KMS-11 (cell line): ENCODE measurements at regions not wholly inside any gene's neighbourhood (a gene's known extent, or its start where the extent isn't known, plus 50 kb on each side); places are given as distances from the start of the nearest gene placed in this dataset.

Experiments
- H2AFZ ChIP-seq: fragments of 200-600 bp; sonication (generic); 2 replicates; pipeline ENCODE4 v1.6.1; 2016; ENCODE audit warnings: antibody characterized with exemption, mixed run types, low read depth
- H3K27ac ChIP-seq: fragments of 200-600 bp; sonication (generic); 2 replicates; pipeline ENCODE4 v1.6.1; 2016; ENCODE audit warnings: mild to moderate bottlenecking, mixed run types
- H3K27me3 ChIP-seq: fragments of 200-600 bp; sonication (generic); 2 replicates; pipeline ENCODE4 v1.6.1; 2017; ENCODE audit warnings: mild to moderate bottlenecking, low read depth, mixed run types, moderate library complexity; ENCODE audit not compliant: insufficient read depth
- H3K36me3 ChIP-seq: fragments of 200-600 bp; sonication (generic); 2 replicates; pipeline ENCODE4 v1.6.1; 2017; ENCODE audit warnings: mild to moderate bottlenecking, mixed run types; ENCODE audit not compliant: insufficient read depth
- H3K4me1 ChIP-seq: fragments of 200-600 bp; sonication (generic); 2 replicates; pipeline ENCODE4 v1.6.1; 2016; ENCODE audit warnings: mild to moderate bottlenecking, low read depth, mixed run types; ENCODE audit not compliant: poor library complexity, severe bottlenecking
- H3K4me2 ChIP-seq: fragments of 200-600 bp; sonication (generic); 2 replicates; pipeline ENCODE4 v1.7.0; 2016; ENCODE audit warnings: mild to moderate bottlenecking, mixed run types
- H3K4me3 ChIP-seq: fragments of 200-600 bp; sonication (generic); IDR thresholded peaks from 2 replicates; pipeline ENCODE4 v1.6.1; 2017; ENCODE audit warnings: low read depth, low read length, mixed read lengths; ENCODE audit not compliant: insufficient read depth
- H3K79me2 ChIP-seq: fragments of 200-600 bp; sonication (generic); 2 replicates; pipeline ENCODE4 v1.6.1; 2016; ENCODE audit warnings: low read depth, mixed run types; ENCODE audit not compliant: insufficient read depth
- H3K9ac ChIP-seq: fragments of 200-600 bp; sonication (generic); 2 replicates; pipeline ENCODE4 v1.6.1; 2016; ENCODE audit warnings: mild to moderate bottlenecking, mixed run types
- H4K20me1 ChIP-seq: fragments of 200-600 bp; sonication (generic); 2 replicates; pipeline ENCODE4 v1.6.1; 2016; ENCODE audit warnings: mild to moderate bottlenecking, mixed run types; ENCODE audit not compliant: insufficient read depth
- CTCF ChIP-seq: fragments of 200-600 bp; sonication (generic); conservative IDR thresholded peaks from 2 replicates; pipeline ENCODE4 v1.6.1; 2017; ENCODE audit warnings: low read depth, mild to moderate bottlenecking, antibody characterized with exemption, low read length, moderate library complexity, mixed read lengths

GRCh38 chr1:191163621-191164020 is 686.0 kb upstream of the BRINP3 start:
- Histone ChIP-seq H3K4me2 (no peak overlapping the region), H3K4me1 (no peaks in the 10 kb centered on the region), H2AFZ (no peak overlapping the region), H3K4me3 (no peak overlapping the region), H3K27ac (no peak overlapping the region), H3K9ac (no peak overlapping the region), H4K20me1 (no peaks in the 10 kb centered on the region), H3K36me3 (no peaks in the 10 kb centered on the region), H3K27me3 (no peaks in the 10 kb centered on the region), H3K79me2 (no peaks in the 10 kb centered on the region)
- no peak for TF ChIP-seq CTCF

GRCh38 chr1:191174298-191174697 is 696.6 kb upstream of the BRINP3 start:
- TF ChIP-seq CTCF = no peak
- no peaks in the 10 kb centered on the region for H3K27me3 ChIP-seq
- peaks cover 44% of the 10 kb centered on the region for H3K4me1 ChIP-seq
- H3K79me2 ChIP-seq = no peaks in the 10 kb centered on the region
- H3K4me2 ChIP-seq = peak overlapping the region; percentile 96
- peak overlapping the region; percentile 54 for H3K27ac ChIP-seq
- H3K9ac ChIP-seq = peak overlapping the region; percentile 36; the same call in 1 of the 2 replicates
- no peaks in the 10 kb centered on the region for H4K20me1 ChIP-seq
- H3K4me3 ChIP-seq = peak overlapping the region; percentile 88
- H2AFZ ChIP-seq = peak overlapping the region; percentile 71
- H3K36me3 ChIP-seq = no peaks in the 10 kb centered on the region

GRCh38 chr1:191176131-191176530 is 698.5 kb upstream of the BRINP3 start:
- Histone ChIP-seq H3K27ac (no peak overlapping the region), H3K4me2 (peak overlapping the region; percentile 12; the same call in 1 of the 2 replicates), H3K4me1 (peaks cover 44% of the 10 kb centered on the region), H2AFZ (no peak overlapping the region), H3K4me3 (no peak overlapping the region), H4K20me1 (no peaks in the 10 kb centered on the region), H3K79me2 (no peaks in the 10 kb centered on the region), H3K27me3 (no peaks in the 10 kb centered on the region), H3K9ac (no peak overlapping the region), H3K36me3 (no peaks in the 10 kb centered on the region)
- no peak for TF ChIP-seq CTCF

GRCh38 chr1:191206513-191207207 is 729.0 kb upstream of the BRINP3 start:
- no peak overlapping the region for H2AFZ ChIP-seq
- H4K20me1 ChIP-seq = no peaks in the 10 kb centered on the region
- H3K27ac ChIP-seq = no peak overlapping the region
- no peak for TF ChIP-seq CTCF
- no peaks in the 10 kb centered on the region for H3K36me3 ChIP-seq
- H3K4me2 ChIP-seq = no peak overlapping the region
- no peak overlapping the region for H3K4me3 ChIP-seq
- no peaks in the 10 kb centered on the region for H3K4me1 ChIP-seq
- H3K27me3 ChIP-seq = no peaks in the 10 kb centered on the region
- H3K79me2 ChIP-seq = no peaks in the 10 kb centered on the region
- no peak overlapping the region for H3K9ac ChIP-seq
